ENCODE measurements at regions not wholly inside any gene's neighbourhood (a gene's known extent, or its start where the extent isn't known, plus 50 kb on each side); places are given as distances from the start of the nearest gene placed in this dataset.

DNA sequence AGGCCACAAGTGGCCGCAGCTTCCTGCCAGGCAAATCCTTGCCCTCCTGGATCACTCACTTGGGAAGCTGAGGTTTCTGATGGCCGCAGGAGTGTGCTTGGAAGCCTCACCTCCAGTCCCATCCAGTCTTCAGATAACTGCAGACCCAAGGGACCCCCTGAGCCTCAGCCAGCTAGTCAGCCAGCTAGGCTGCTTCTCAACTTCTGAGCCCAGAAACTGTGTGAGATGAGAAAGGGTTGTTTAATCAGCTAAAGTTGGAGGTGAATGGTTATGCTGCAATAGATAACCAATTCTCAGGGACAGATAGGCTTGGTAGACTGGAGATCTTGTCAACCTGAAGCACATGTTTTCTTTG is 96.9 kb downstream of the THBS2 start:
- H3K36me3 Mint-ChIP-seq (ENCODE audit: low read depth) = no peaks in the 10 kb centered on the region
- H3K27ac Mint-ChIP-seq = no peak overlapping the region
- H3K27me3 Mint-ChIP-seq = peaks cover 3% of the 10 kb centered on the region
- no peak overlapping the region for H3K4me3 Mint-ChIP-seq
- H3K9me3 Mint-ChIP-seq = no peaks in the 10 kb centered on the region
- DNase-seq (no peak), ATAC-seq (no peak)
- H3K4me1 Mint-ChIP-seq = no peaks in the 10 kb centered on the region

DNA sequence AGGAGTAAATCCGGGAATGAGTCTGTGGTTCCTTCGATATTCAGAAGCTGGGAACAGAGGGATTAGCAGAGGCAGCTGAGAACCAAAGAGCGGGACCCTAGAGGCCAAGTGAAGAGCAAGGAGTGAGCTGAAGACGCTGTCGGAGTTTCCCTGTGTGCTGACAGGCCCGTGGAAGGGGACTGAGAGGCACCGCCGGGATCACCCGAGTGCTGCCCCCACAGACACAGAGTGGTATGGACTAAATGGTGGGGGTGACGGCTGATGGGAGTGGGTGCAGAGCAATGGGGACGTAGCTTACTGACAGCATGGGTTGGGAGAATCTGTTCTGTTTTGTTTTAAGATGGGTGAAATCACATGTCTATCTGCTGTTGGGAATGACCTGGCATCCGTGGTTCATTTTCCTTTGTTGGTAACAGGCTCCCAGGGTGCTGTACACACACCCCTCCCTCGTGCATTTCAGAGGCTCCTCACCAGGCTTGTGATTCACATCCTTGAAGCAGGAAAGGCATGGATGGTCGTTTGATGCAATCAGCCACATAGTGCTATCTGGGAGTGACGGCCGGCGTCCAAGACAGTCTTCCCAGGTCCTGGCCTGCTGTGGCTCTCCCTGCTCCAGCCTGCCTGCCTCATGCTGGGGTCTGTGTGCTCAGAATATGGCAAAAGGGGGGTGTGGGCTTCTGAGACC is 97.4 kb downstream of the THBS2 start:
- no peak overlapping the region for H3K4me3 Mint-ChIP-seq
- no peak for ATAC-seq
- no peaks in the 10 kb centered on the region for H3K36me3 Mint-ChIP-seq (ENCODE audit: low read depth)
- peaks cover 2% of the 10 kb centered on the region for H3K9me3 Mint-ChIP-seq
- H3K27me3 Mint-ChIP-seq = peaks cover 3% of the 10 kb centered on the region
- no peak overlapping the region for H3K27ac Mint-ChIP-seq
- H3K4me1 Mint-ChIP-seq = no peaks in the 10 kb centered on the region
- DNase-seq = no peak

DNA sequence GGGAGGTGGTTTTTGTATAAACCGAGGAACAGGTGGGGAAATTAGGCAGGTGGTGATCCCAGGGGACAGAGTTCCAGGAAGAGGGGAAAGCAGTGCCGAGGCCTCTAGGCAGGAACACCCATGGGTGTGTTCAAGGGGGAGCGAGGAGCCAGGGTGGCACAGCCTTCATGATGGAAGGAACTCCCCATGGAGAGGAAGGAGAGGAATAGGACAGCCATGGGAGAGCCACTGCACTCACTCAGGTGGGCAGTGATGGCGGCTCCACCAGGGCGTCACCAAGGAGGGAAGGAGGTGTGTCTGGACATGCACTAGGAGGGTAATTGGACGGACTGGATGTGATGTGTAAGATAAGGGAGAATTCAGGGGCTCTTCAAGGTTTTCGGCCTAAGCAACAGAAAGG is 98.2 kb downstream of the THBS2 start:
- Mint-ChIP-seq H3K27ac (no peak overlapping the region), H3K27me3 (peaks cover 3% of the 10 kb centered on the region), H3K4me1 (no peaks in the 10 kb centered on the region), H3K9me3 (peaks cover 8% of the 10 kb centered on the region), H3K36me3 (ENCODE audit: low read depth) (no peaks in the 10 kb centered on the region), H3K4me3 (no peak overlapping the region)
- no peak for DNase-seq
- no peak for ATAC-seq

DNA sequence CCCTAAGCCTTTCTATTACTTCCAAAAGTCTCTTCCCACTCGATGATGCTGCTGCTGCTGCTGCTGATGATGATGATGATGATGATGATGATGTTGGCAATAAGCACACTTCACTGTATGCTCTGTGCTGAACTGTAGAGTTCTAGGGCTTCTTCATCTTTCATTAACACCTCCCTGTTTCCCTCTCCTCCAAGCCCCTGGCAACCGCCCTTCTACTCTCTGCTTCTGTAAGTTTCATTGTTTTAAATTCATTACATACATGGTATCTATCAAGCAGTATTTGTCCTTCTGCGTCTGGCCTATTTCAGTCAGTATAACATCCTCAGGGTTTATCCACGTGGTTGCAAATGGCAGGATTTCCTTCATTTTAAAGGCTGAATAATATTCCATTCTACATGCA is 100.2 kb downstream of the THBS2 start:
- H3K27ac Mint-ChIP-seq = no peak overlapping the region

DNA sequence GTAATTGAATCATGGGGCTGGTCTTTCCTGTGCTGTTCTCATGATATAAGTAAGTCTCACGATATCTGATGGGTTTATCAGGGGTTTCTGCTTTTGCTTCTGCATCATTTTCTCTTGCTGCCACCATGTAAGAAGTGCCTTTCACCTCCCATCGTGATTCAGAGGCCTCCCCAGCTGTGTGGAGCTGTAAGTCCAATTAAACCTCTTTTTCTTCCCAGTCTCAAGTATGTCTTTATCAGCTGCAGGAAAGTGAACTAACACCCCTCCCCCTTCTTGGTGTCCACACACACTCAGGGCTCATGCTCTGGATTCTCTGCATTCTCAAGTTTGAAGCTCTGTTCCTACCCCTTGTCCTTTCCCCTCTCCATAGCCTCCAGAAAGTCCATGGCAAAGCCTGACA is 107.1 kb downstream of the THBS2 start:
- H3K36me3 Mint-ChIP-seq (ENCODE audit: low read depth) = no peaks in the 10 kb centered on the region
- no peak for ATAC-seq
- H3K4me3 Mint-ChIP-seq = no peak overlapping the region

More for the DNA sequence above, 100.2 kb downstream of the THBS2 start:
- Mint-ChIP-seq H3K36me3 (ENCODE audit: low read depth) (no peaks in the 10 kb centered on the region), H3K27me3 (peaks cover 3% of the 10 kb centered on the region), H3K4me1 (no peaks in the 10 kb centered on the region), H3K9me3 (peaks cover 22% of the 10 kb centered on the region), H3K4me3 (no peak overlapping the region)
- ATAC-seq = no peak
- DNase-seq = no peak

DNA sequence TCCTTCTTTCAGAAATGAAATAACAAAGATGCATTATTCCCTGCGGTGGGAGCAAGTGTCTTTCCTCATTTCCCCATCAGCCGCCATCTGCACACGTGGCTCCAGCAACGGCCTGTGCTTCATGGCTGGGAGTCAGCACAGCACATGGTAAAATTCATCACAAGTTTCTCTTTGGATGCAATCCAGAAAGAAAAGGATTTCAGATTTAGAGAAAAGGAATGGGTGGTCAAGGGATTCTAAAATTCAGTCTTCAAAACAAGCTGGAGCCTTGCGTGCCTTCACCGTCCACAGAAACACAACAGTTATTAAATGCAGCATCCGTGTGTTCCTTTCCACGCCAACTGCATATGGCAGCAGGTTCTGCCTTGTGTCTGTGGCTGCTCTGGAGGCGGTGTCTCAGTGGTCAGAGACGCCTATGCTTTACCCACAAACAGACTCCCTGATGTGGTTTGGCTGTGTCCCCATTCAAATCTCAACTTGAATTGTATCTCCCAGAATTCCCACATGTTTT is 107.6 kb downstream of the THBS2 start:
- Mint-ChIP-seq H3K4me3 (no peak overlapping the region), H3K27ac (no peak overlapping the region), H3K27me3 (no peaks in the 10 kb centered on the region), H3K9me3 (peaks cover 18% of the 10 kb centered on the region), H3K36me3 (ENCODE audit: low read depth) (no peaks in the 10 kb centered on the region), H3K4me1 (no peaks in the 10 kb centered on the region)
- DNase-seq (no peak), ATAC-seq (no peak)

More for the DNA sequence above, 107.1 kb downstream of the THBS2 start:
- no peaks in the 10 kb centered on the region for H3K27me3 Mint-ChIP-seq
- no peak overlapping the region for H3K27ac Mint-ChIP-seq
- H3K9me3 Mint-ChIP-seq = peaks cover 22% of the 10 kb centered on the region
- H3K4me1 Mint-ChIP-seq = no peaks in the 10 kb centered on the region
- DNase-seq = no peak

DNA sequence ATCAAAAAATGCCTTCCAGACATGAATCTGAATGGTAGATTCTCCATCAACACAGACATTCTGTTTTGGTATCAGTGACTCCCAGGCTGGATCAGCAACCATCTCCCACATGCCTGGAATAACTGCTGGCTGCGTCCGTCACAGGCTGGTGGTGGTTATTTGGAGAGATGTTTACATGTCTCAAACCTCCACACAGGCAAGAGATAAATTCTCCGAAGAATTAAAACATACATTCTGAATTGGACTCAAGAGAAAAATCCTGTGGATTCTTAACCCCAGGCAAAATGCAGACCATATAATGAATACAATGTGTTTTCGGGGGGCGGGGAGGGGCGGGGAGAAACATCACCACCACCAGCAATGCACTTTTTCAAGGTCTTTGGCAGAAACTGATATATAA is 108.2 kb downstream of the THBS2 start:
- DNase-seq = no peak
- H3K27ac Mint-ChIP-seq = no peak overlapping the region
- ATAC-seq = no peak
- no peaks in the 10 kb centered on the region for H3K36me3 Mint-ChIP-seq (ENCODE audit: low read depth)
- no peaks in the 10 kb centered on the region for H3K4me1 Mint-ChIP-seq
- H3K27me3 Mint-ChIP-seq = no peaks in the 10 kb centered on the region
- peaks cover 14% of the 10 kb centered on the region for H3K9me3 Mint-ChIP-seq
- no peak overlapping the region for H3K4me3 Mint-ChIP-seq

DNA sequence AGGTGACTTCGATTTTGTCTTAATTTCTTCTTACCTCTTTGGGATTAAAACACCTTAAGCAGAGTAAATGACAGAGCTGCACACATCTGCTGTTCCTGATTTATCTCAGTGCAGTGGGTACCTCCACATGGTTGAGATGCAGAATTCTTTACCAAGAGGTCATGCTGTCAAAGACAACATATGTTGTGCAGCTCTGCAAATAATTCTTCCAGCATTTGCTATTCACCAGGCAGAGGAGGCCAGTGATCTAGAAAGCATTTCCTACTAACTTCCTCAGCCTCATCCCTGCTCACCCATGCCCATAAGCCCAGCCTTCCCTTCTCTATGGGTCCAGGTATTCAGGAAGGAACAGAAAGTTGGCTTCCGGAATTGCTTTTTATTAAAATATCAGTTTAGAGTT is 109.3 kb downstream of the THBS2 start:
- no peak overlapping the region for H3K4me3 Mint-ChIP-seq
- DNase-seq = no peak
- H3K4me1 Mint-ChIP-seq = no peaks in the 10 kb centered on the region
- no peak overlapping the region for H3K27ac Mint-ChIP-seq
- no peaks in the 10 kb centered on the region for H3K27me3 Mint-ChIP-seq
- no peak for ATAC-seq
- H3K9me3 Mint-ChIP-seq = peaks cover 9% of the 10 kb centered on the region
- H3K36me3 Mint-ChIP-seq (ENCODE audit: low read depth) = no peaks in the 10 kb centered on the region

DNA sequence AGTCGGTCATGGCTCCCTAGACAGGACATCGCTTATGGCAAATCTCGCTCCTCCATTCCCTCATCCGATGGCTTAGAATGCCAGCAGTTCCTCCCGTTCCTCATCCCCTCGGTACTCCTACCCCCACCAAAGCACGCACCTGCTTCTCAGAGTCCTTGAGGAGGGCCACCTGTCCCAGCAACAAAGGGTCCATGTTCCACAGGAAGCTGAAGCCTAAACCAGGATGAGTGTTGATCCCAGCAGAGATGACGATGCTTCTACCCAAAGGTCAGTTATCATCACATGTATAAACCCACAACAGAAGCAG is 111.2 kb downstream of the THBS2 start:
- DNase-seq (no peak), ATAC-seq (no peak)
- no peaks in the 10 kb centered on the region for H3K27me3 Mint-ChIP-seq
- H3K4me1 Mint-ChIP-seq = no peaks in the 10 kb centered on the region
- H3K4me3 Mint-ChIP-seq = no peak overlapping the region
- no peak overlapping the region for H3K27ac Mint-ChIP-seq
- no peaks in the 10 kb centered on the region for H3K36me3 Mint-ChIP-seq (ENCODE audit: low read depth)
- H3K9me3 Mint-ChIP-seq = no peaks in the 10 kb centered on the region

DNA sequence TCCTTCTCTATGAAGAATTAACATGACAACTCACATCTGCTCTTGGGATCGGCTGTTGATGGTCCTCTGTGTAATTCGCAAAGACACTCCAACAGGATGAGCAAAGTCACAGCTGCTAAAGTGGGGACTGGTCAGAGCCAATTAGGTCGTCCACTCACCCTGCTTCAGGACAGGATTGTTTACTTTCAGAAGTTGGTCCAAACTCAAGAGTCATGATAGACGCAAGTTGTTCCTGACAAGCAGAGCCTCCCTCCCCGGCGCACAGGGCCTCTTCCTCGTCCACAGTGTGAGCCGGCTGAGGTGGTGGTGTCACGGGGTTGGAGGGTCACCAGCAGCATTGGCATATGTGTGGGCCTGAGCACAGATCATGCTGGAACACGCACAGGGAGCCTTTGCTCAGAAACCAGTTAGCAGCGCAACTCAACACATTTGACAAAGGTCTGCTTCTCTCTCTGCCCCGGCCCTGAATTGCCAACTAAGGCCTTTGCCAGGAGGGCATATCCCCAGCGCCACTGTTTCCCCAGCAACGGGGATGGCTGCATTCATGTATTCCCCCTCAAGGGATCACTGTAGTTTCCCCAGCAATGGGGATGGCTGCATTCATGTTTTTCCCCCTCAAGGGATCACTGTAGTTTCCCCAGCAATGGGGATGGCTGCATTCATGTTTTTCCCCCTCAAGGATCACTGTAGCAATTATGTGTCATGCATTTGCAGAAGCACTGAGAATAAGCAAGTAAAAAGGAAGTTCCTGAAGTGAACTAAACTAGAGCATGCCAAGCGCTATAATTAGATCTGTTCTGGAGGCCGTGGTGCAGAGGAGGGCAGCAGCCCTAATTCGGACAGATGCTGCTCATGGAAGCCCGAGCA is 111.7 kb downstream of the THBS2 start:
- no peak overlapping the region for H3K27ac Mint-ChIP-seq
- H3K9me3 Mint-ChIP-seq = no peaks in the 10 kb centered on the region
- no peak overlapping the region for H3K4me3 Mint-ChIP-seq
- H3K27me3 Mint-ChIP-seq = no peaks in the 10 kb centered on the region
- no peaks in the 10 kb centered on the region for H3K4me1 Mint-ChIP-seq
- DNase-seq (no peak), ATAC-seq (no peak)
- no peaks in the 10 kb centered on the region for H3K36me3 Mint-ChIP-seq (ENCODE audit: low read depth)

DNA sequence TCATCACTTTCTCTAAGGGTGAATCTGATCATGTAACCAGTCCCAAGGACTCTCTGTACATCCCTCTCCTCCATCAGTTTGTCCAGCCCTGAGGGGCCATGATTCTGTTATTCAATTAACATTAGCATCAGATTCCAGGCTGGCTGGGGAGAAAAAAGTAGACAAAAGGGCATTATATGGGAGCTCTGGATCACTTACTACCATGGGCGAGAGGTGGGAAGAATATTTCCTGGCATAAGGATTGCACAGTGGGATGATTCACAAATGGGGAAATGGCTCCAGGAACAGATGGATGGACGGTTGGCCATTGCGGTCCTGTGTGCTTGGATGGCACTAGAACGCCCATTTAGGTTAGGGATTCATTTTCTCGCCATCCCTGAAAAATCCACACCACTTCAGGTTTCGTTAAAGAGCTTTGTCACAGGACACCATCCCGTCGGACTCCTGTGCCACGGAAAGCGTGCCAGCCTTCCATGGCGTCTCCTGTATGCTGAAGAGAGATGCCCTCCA is 112.6 kb downstream of the THBS2 start:
- Mint-ChIP-seq H3K27ac (no peak overlapping the region), H3K36me3 (ENCODE audit: low read depth) (no peaks in the 10 kb centered on the region), H3K4me1 (no peaks in the 10 kb centered on the region), H3K27me3 (no peaks in the 10 kb centered on the region), H3K4me3 (no peak overlapping the region), H3K9me3 (no peaks in the 10 kb centered on the region)
- DNase-seq (no peak), ATAC-seq (no peak)

DNA sequence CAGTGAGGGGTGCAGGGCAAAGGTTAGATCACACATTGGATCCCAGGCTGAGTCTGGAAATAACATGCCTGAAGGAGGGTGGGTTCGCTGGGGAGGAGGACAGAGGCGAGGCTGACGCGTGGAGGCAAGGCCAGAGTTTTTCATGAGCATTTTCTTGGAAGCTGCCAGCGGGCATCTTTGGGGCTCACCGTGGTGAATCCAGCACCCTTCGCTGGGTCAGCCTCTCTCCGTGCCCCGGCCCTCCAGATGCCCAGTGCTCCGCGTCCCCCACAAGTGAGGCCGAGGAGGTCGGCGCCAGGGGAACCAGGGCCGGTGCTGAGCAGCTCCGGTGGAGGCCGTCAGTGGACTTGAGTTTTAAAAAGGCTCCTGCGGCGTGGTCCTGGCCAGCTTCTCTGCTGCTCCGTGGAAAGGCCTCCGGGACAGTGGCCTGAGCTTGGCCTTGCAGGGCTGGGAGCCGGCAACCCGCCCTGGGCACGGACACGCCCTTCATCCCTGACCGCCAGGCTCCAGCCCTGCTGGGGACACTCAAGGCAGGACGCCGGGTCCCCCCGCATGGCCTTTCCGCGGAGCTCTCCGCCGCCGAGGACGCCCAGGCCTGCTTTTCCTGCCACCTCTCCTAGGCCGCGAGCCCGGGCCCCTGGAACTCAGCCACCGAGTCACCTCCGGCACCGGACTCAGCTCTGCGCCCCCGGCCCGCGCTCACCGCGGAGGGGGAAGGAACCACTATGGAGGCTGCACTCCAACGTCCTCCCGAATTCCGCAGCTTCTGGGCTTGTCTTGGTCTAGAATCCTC is 114.3 kb downstream of the THBS2 start:
- DNase-seq (no peak), ATAC-seq (no peak)
- H3K27ac Mint-ChIP-seq = no peak overlapping the region
- H3K4me1 Mint-ChIP-seq = no peaks in the 10 kb centered on the region
- no peaks in the 10 kb centered on the region for H3K36me3 Mint-ChIP-seq (ENCODE audit: low read depth)
- H3K4me3 Mint-ChIP-seq = no peak overlapping the region
- no peaks in the 10 kb centered on the region for H3K27me3 Mint-ChIP-seq
- H3K9me3 Mint-ChIP-seq = peaks cover under 1% of the 10 kb centered on the region

DNA sequence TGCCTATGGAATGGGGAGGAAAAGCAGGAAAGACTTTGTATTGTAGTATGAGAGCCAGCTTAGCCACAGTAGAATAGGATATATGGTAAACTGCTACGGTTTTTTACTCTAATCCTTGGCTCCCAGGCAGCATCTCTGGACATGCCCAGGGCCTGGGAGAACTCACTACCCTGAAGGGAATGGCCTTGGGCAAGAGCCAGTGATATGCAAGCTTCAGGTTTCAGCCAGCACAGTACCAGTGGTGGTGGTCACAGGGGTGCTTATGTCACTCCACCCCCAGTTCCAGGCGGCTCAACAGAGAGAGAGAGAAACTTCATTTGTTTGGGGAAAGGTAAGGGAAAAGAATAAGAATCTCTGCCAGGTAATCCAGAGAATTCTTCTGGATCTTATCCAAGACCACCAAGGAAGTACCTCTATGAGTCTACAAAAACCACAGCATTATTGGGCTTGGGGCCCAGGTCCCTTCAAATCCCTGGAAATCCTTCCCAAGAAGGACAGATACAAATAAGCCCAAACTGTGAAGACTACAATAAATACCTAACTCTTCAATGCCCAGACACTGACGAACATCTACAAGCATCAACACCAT is 121.2 kb downstream of the THBS2 start:
- Mint-ChIP-seq H3K36me3 (ENCODE audit: low read depth) (no peaks in the 10 kb centered on the region), H3K4me1 (no peaks in the 10 kb centered on the region), H3K27ac (no peak overlapping the region), H3K9me3 (peaks cover 12% of the 10 kb centered on the region), H3K27me3 (peaks cover 6% of the 10 kb centered on the region), H3K4me3 (no peak overlapping the region)
- DNase-seq (no peak), ATAC-seq (no peak)

DNA sequence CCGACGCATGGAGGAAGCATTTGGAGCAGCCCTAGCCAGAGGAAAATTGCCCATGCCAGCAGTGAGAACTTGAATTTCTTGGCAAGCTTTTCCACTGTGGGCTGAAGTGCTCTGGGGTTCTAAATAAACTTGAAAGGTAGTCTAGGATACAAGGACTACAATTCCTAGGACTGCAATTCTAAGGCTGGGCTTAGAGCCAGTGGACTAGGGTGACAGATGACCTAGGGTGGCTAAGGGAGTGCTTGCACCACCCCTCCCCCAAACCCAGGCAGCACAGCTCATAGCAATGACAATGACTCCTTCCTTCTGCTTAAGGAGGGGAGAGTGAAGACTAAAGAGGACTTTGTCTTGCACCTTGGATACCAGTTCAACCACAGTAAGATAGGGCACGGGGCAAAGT is 122.3 kb downstream of the THBS2 start:
- no peaks in the 10 kb centered on the region for H3K36me3 Mint-ChIP-seq (ENCODE audit: low read depth)
- DNase-seq = no peak
- no peak overlapping the region for H3K27ac Mint-ChIP-seq
- no peaks in the 10 kb centered on the region for H3K4me1 Mint-ChIP-seq
- no peak for ATAC-seq
- peaks cover 12% of the 10 kb centered on the region for H3K9me3 Mint-ChIP-seq
- peaks cover 6% of the 10 kb centered on the region for H3K27me3 Mint-ChIP-seq
- H3K4me3 Mint-ChIP-seq = no peak overlapping the region
